Urothelium cell line (cell line): ENCODE measurements at regions not wholly inside any gene's neighbourhood (a gene's known extent, or its start where the extent isn't known, plus 50 kb on each side); places are given as distances from the start of the nearest gene placed in this dataset.
A peak's percentile ranks its signal among the peaks of the same experiment; 100 is the strongest.

Experiments
- DNase-seq: peaks from one replicate; pipeline ENCODE4 v3.0.0; 2011; ENCODE audit warnings: low spot score, mixed read lengths
- FAIRE-seq: peaks from 2 replicates; lab custom pipeline; 2011; peaks lifted over from hg19 to GRCh38; lab: Jason Lieb, UNC

- no peak for DNase-seq
- no peak for FAIRE-seq
Measured at GRCh38 chr20:22408521-22409402, 175.6 kb downstream of the FOXA2 start.

- FAIRE-seq (peak; percentile 50), DNase-seq (no peak)
Measured at GRCh38 chr20:22407237-22408193, 176.9 kb downstream of the FOXA2 start.

- FAIRE-seq (no peak), DNase-seq (peak; percentile 18)
Measured at GRCh38 chr20:22404419-22405170, 179.8 kb downstream of the FOXA2 start.

GRCh38 chr20:22403632-22404361 is 180.6 kb downstream of the FOXA2 start:
- DNase-seq (no peak), FAIRE-seq (no peak)

- DNase-seq = no peak
- FAIRE-seq = no peak
Measured at GRCh38 chr20:22403022-22403631, 181.2 kb downstream of the FOXA2 start.

GRCh38 chr20:22402550-22402949 is 181.8 kb downstream of the FOXA2 start:
- FAIRE-seq (no peak), DNase-seq (no peak)

GRCh38 chr20:22400440-22400839 is 183.9 kb downstream of the FOXA2 start:
- no peak for FAIRE-seq

GRCh38 chr20:22394583-22394982 is 189.8 kb downstream of the FOXA2 start:
- FAIRE-seq (no peak), DNase-seq (no peak)

More at GRCh38 chr20:22400440-22400839, 183.9 kb downstream of the FOXA2 start:
- no peak for DNase-seq

GRCh38 chr20:22390543-22390903 is 193.8 kb downstream of the FOXA2 start:
- DNase-seq (no peak), FAIRE-seq (no peak)

- FAIRE-seq = peak; percentile 92
- peak; percentile 87 for DNase-seq
Measured at GRCh38 chr20:22389836-22390542, 194.4 kb downstream of the FOXA2 start.

GRCh38 chr20:22387452-22387851 is 196.9 kb downstream of the FOXA2 start:
- DNase-seq (no peak), FAIRE-seq (no peak)

- FAIRE-seq = no peak
- no peak for DNase-seq
Measured at GRCh38 chr20:22386306-22386623, 198.1 kb downstream of the FOXA2 start.

- FAIRE-seq (no peak), DNase-seq (no peak)
Measured at GRCh38 chr20:22385602-22386305, 198.6 kb downstream of the FOXA2 start.

- no peak for DNase-seq
- no peak for FAIRE-seq
Measured at GRCh38 chr20:22384978-22385377, 199.4 kb downstream of the FOXA2 start.

- DNase-seq = peak; percentile 61
- FAIRE-seq = no peak
Measured at GRCh38 chr20:22383156-22383555, 201.2 kb downstream of the FOXA2 start.

- DNase-seq = peak; percentile 33
- FAIRE-seq = peak; percentile 46
Measured at GRCh38 chr20:22382742-22383141, 201.6 kb downstream of the FOXA2 start.

GRCh38 chr20:22381812-22382416 is 202.5 kb downstream of the FOXA2 start:
- DNase-seq (no peak), FAIRE-seq (no peak)

GRCh38 chr20:22379472-22379871 is 204.9 kb downstream of the FOXA2 start:
- DNase-seq = peak; percentile 71

More at GRCh38 chr20:22379472-22379871, 204.9 kb downstream of the FOXA2 start:
- no peak for FAIRE-seq
